ENCODE measurements at regions not wholly inside any gene's neighbourhood (a gene's known extent, or its start where the extent isn't known, plus 50 kb on each side); places are given as distances from the start of the nearest gene placed in this dataset.

DNA sequence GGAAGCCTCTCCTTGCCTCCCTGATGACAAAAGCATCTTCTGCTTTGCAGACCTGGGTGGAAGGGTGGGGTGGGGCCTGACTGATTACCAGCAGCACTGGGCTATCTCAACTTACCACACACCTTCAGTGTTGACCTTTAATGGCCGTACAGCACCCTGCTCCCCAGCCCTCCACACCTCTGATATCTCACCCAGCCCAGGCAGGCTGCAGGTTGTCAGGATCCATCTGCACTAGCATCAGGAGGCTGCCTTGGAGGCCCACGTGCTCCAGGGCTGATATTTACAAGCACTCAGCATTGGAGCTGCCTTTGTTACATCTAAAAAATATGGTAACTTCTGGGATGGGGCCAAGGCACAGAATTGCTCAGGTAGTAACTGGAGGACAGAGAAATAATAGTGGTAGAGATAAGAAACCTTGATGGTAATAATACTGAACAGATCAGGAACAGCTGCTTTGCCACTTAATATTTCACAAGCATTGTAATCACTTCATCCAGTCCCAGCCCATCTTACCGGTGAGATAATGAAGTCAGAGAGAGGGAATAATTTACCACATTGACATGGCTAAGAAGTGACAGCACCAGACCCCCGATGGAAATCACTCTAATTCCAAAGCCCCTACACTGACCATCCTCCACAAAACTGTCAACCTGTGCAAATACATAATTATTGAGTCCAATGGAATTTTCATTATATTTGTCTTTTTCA lies 125.2 kb upstream of the RFLNA start:
- Mint-ChIP-seq H3K27me3 (peaks cover 7% of the 10 kb centered on the region), H3K36me3 (ENCODE audit: low read depth) (no peaks in the 10 kb centered on the region), H3K27ac (no peak overlapping the region), H3K4me1 (no peaks in the 10 kb centered on the region), H3K4me3 (no peak overlapping the region), H3K9me3 (ENCODE audit: low read depth) (peaks cover 2% of the 10 kb centered on the region)
- intact Hi-C loops (cut with DNase I, micrococcal nuclease) = no loop called here
- ATAC-seq (no peak), DNase-seq (no peak)
- CTCF ChIA-PET = no interaction called here
- POLR2A ChIA-PET = no interaction called here

DNA sequence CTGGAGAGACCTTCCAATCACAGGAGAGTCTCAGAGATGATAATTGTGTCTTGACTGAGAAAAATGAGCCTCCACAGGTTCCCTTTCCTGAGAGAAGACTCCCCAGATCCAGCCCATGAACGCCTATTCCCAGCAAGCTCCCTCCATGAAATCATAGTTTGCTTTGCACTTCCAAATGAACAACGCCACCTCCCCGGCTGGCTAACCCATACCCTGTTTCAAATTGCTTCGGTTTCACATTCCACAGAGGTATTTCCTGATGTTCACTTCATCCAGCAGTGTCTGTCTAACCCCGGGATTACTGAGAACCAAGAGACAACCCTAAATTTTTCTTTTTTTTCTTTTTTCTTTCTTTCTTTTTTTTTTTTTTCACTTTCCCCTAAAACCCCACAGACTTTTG lies 124.1 kb upstream of the RFLNA start:
- H3K4me1 Mint-ChIP-seq = no peaks in the 10 kb centered on the region
- intact Hi-C loops (cut with DNase I, micrococcal nuclease) = no loop called here
- no peak overlapping the region for H3K4me3 Mint-ChIP-seq
- ChIA-PET CTCF (no interaction called here), POLR2A (no interaction called here)
- ATAC-seq (no peak), DNase-seq (no peak)
- H3K36me3 Mint-ChIP-seq (ENCODE audit: low read depth) = no peaks in the 10 kb centered on the region
- no peak overlapping the region for H3K27ac Mint-ChIP-seq
- peaks cover 7% of the 10 kb centered on the region for H3K27me3 Mint-ChIP-seq
- H3K9me3 Mint-ChIP-seq (ENCODE audit: low read depth) = peaks cover 2% of the 10 kb centered on the region

- Mint-ChIP-seq H3K27me3 (peaks cover 7% of the 10 kb centered on the region), H3K4me1 (no peaks in the 10 kb centered on the region), H3K4me3 (no peak overlapping the region), H3K27ac (no peak overlapping the region), H3K36me3 (ENCODE audit: low read depth) (no peaks in the 10 kb centered on the region), H3K9me3 (ENCODE audit: low read depth) (peaks cover 2% of the 10 kb centered on the region)
- intact Hi-C loops (cut with DNase I, micrococcal nuclease) = no loop called here
- DNase-seq = no peak
- POLR2A ChIA-PET = no interaction called here
- ATAC-seq = no peak
- CTCF ChIA-PET = interaction anchor here (0.6 kb wide), 1 partner anchor 594 kb away, joined by 4 read pairs; no protein-coding TSS in a partner anchor
Observed at GRCh38 chr12:124171231-124171979, 123.5 kb upstream of the RFLNA start.

GRCh38 chr12:124172636-124173035 lies 122.3 kb upstream of the RFLNA start:
- CTCF ChIA-PET = no interaction called here
- H3K27ac Mint-ChIP-seq = no peak overlapping the region
- H3K36me3 Mint-ChIP-seq (ENCODE audit: low read depth) = no peaks in the 10 kb centered on the region
- no peak for ATAC-seq
- no peak overlapping the region for H3K4me3 Mint-ChIP-seq
- DNase-seq = no peak
- intact Hi-C loops (cut with DNase I, micrococcal nuclease) = no loop called here
- POLR2A ChIA-PET = no interaction called here
- peaks cover 7% of the 10 kb centered on the region for H3K27me3 Mint-ChIP-seq
- peaks cover 2% of the 10 kb centered on the region for H3K9me3 Mint-ChIP-seq (ENCODE audit: low read depth)
- H3K4me1 Mint-ChIP-seq = no peaks in the 10 kb centered on the region

- no peaks in the 10 kb centered on the region for H3K4me1 Mint-ChIP-seq
Observed at GRCh38 chr12:124173692-124174091, 121.2 kb upstream of the RFLNA start.

GRCh38 chr12:124174451-124175348 lies 120.2 kb upstream of the RFLNA start:
- H3K9me3 Mint-ChIP-seq (ENCODE audit: low read depth) = no peaks in the 10 kb centered on the region
- CTCF ChIA-PET = interaction anchor here (0.5 to 0.8 kb wide), 2 partner anchors 131 to 731 kb away, joined by 3 read pairs; no protein-coding TSS in a partner anchor
- ATAC-seq (no peak), DNase-seq (no peak)
- intact Hi-C loops (cut with DNase I, micrococcal nuclease) = no loop called here
- no peak overlapping the region for H3K4me3 Mint-ChIP-seq
- H3K36me3 Mint-ChIP-seq (ENCODE audit: low read depth) = no peaks in the 10 kb centered on the region
- H3K27me3 Mint-ChIP-seq = peaks cover 11% of the 10 kb centered on the region
- H3K27ac Mint-ChIP-seq = no peak overlapping the region
- H3K4me1 Mint-ChIP-seq = no peaks in the 10 kb centered on the region
- POLR2A ChIA-PET = no interaction called here

More at GRCh38 chr12:124173692-124174091, 121.2 kb upstream of the RFLNA start:
- peaks cover 2% of the 10 kb centered on the region for H3K9me3 Mint-ChIP-seq (ENCODE audit: low read depth)
- ChIA-PET POLR2A (no interaction called here), CTCF (interaction anchor here (0.8 kb wide), 1 partner anchor 732 kb away, joined by 3 read pairs; no protein-coding TSS in a partner anchor)
- DNase-seq = no peak
- H3K27ac Mint-ChIP-seq = no peak overlapping the region
- H3K4me3 Mint-ChIP-seq = no peak overlapping the region
- intact Hi-C loops (cut with DNase I, micrococcal nuclease) = no loop called here
- peaks cover 8% of the 10 kb centered on the region for H3K27me3 Mint-ChIP-seq
- ATAC-seq = no peak
- H3K36me3 Mint-ChIP-seq (ENCODE audit: low read depth) = no peaks in the 10 kb centered on the region

DNA sequence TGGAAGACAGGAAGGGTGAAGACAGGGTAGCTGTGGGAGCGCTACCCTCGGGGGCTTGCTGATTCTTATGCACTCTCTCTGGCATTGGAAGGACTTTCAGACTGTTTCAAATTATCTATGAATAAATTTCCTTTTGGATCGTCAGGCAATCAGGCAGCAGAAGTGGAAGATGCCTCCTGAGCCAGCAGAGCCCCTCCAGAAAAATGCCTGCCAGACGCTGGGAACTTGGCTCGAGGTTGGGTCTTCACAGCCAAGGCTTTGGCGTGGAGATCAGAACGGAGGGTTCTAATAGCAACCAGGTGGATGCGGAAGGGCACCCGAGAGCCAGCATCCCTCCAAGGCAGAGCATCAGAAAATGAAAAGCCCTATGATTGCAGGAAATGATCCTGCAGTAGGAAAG lies 119.2 kb upstream of the RFLNA start:
- no peak for ATAC-seq
- ChIA-PET CTCF (interaction anchor here (0.7 kb wide), 1 partner anchor 333 kb away, joined by 3 read pairs; no protein-coding TSS in a partner anchor), POLR2A (no interaction called here)
- Mint-ChIP-seq H3K4me1 (no peaks in the 10 kb centered on the region), H3K27ac (no peak overlapping the region), H3K36me3 (ENCODE audit: low read depth) (no peaks in the 10 kb centered on the region), H3K9me3 (ENCODE audit: low read depth) (no peaks in the 10 kb centered on the region), H3K4me3 (no peak overlapping the region), H3K27me3 (peaks cover 8% of the 10 kb centered on the region)
- intact Hi-C loops (cut with DNase I, micrococcal nuclease) = no loop called here
- no peak for DNase-seq

GRCh38 chr12:124177276-124177950 lies 117.5 kb upstream of the RFLNA start:
- ChIA-PET CTCF (interaction anchor here (0.7 kb wide), 1 partner anchor 278 kb away, joined by 3 read pairs; no protein-coding TSS in a partner anchor), POLR2A (no interaction called here)
- DNase-seq (no peak), ATAC-seq (no peak)
- H3K4me1 Mint-ChIP-seq = no peaks in the 10 kb centered on the region
- peaks cover 6% of the 10 kb centered on the region for H3K27me3 Mint-ChIP-seq
- H3K36me3 Mint-ChIP-seq (ENCODE audit: low read depth) = no peaks in the 10 kb centered on the region
- intact Hi-C loops (cut with DNase I, micrococcal nuclease) = no loop called here
- H3K9me3 Mint-ChIP-seq (ENCODE audit: low read depth) = no peaks in the 10 kb centered on the region
- H3K4me3 Mint-ChIP-seq = no peak overlapping the region
- no peak overlapping the region for H3K27ac Mint-ChIP-seq

- ATAC-seq = no peak
- intact Hi-C loops (cut with DNase I, micrococcal nuclease) = no loop called here
- no peaks in the 10 kb centered on the region for H3K4me1 Mint-ChIP-seq
- peaks cover 4% of the 10 kb centered on the region for H3K27me3 Mint-ChIP-seq
- no peak overlapping the region for H3K27ac Mint-ChIP-seq
- no peaks in the 10 kb centered on the region for H3K36me3 Mint-ChIP-seq (ENCODE audit: low read depth)
- no peaks in the 10 kb centered on the region for H3K9me3 Mint-ChIP-seq (ENCODE audit: low read depth)
- no peak overlapping the region for H3K4me3 Mint-ChIP-seq
- POLR2A ChIA-PET = no interaction called here
- DNase-seq = no peak
- CTCF ChIA-PET = no interaction called here
Observed at GRCh38 chr12:124177951-124178316, 117.0 kb upstream of the RFLNA start.

DNA sequence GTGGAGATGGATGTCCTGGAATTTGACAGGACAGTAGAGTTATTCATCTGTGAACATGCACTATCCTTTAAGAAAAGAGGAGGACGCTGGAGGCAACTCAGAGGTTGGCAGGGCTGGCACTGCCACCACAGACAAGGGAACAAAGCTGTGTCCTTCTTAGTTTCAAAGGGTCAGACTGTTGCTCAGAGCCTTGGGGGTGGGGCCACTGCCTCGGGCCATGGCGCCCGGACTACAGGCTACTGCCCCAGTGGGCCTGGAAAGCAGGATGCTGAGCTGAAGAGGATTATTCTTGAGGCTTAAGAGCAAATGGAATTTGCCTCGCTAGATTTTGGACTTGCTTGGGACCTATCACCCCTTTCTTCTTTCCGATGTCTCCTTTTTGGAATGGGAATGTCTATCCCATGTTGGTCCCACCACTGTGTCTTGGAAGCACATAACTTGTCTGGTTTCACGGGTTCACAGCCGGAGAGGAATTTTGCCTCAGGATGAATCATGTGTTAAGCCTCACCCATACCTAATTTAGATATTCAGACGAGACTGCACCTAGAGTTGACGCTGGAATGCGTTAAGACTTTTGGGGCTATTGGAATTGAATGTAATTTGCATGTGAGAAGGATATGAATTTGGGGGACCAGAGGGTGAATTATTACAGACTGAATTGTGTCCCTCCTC lies 114.8 kb upstream of the RFLNA start:
- peaks cover 4% of the 10 kb centered on the region for H3K27me3 Mint-ChIP-seq
- no peaks in the 10 kb centered on the region for H3K9me3 Mint-ChIP-seq (ENCODE audit: low read depth)
- DNase-seq (no peak), ATAC-seq (no peak)
- intact Hi-C loops (cut with DNase I, micrococcal nuclease) = no loop called here
- no peaks in the 10 kb centered on the region for H3K4me1 Mint-ChIP-seq
- ChIA-PET POLR2A (no interaction called here), CTCF (no interaction called here)
- no peak overlapping the region for H3K4me3 Mint-ChIP-seq
- H3K36me3 Mint-ChIP-seq (ENCODE audit: low read depth) = no peaks in the 10 kb centered on the region
- H3K27ac Mint-ChIP-seq = no peak overlapping the region

- Mint-ChIP-seq H3K27ac (no peak overlapping the region), H3K36me3 (ENCODE audit: low read depth) (no peaks in the 10 kb centered on the region), H3K4me3 (no peak overlapping the region), H3K4me1 (no peaks in the 10 kb centered on the region), H3K27me3 (peaks cover 4% of the 10 kb centered on the region), H3K9me3 (ENCODE audit: low read depth) (no peaks in the 10 kb centered on the region)
- ChIA-PET CTCF (no interaction called here), POLR2A (no interaction called here)
- intact Hi-C loops (cut with DNase I, micrococcal nuclease) = no loop called here
- DNase-seq (no peak), ATAC-seq (no peak)
Observed at GRCh38 chr12:124183172-124183571, 111.7 kb upstream of the RFLNA start.
